A204.1 (cell line): ENCODE measurements at regions not wholly inside any gene's neighbourhood (a gene's known extent, or its start where the extent isn't known, plus 50 kb on each side); places are given as distances from the start of the nearest gene placed in this dataset.
"Not testable (repeated sequence)": the region's sequence is repeated elsewhere in the genome, so short reads cannot be mapped to it uniquely, and the experiment has no call there.

Experiments
- FAIRE-seq: peaks from 2 replicates; lab custom pipeline; 2012; peaks lifted over from hg19 to GRCh38; lab: Jason Lieb, UNC

GRCh38 chr6:140438346-140438735, 1063.9 kb upstream of the CITED2 start:
- no peak for FAIRE-seq

GRCh38 chr6:140437619-140438345, 1063.3 kb upstream of the CITED2 start:
- no peak for FAIRE-seq

GRCh38 chr6:140436023-140436811, 1061.8 kb upstream of the CITED2 start:
- no peak for FAIRE-seq

GRCh38 chr6:140434761-140435160, 1060.3 kb upstream of the CITED2 start:
- FAIRE-seq: no peak

- no peak for FAIRE-seq
These were observed 1058.6 kb upstream of the CITED2 start for GRCh38 chr6:140433072-140433471.

GRCh38 chr6:140427842-140428241, 1053.4 kb upstream of the CITED2 start:
- no peak for FAIRE-seq

- no peak for FAIRE-seq
These were observed 1040.6 kb upstream of the CITED2 start for GRCh38 chr6:140414966-140415620.

GRCh38 chr6:140403020-140403419, 1028.6 kb upstream of the CITED2 start:
- no peak for FAIRE-seq

- FAIRE-seq: no peak
These were observed 1027.3 kb upstream of the CITED2 start for GRCh38 chr6:140401761-140402160.

- no peak for FAIRE-seq
These were observed 1023.6 kb upstream of the CITED2 start for GRCh38 chr6:140398076-140398475.

- no peak for FAIRE-seq
These were observed 1022.7 kb upstream of the CITED2 start for GRCh38 chr6:140397106-140397505.

- no peak for FAIRE-seq
These were observed 1019.5 kb upstream of the CITED2 start for GRCh38 chr6:140393665-140394540.

GRCh38 chr6:140388815-140389214, 1014.4 kb upstream of the CITED2 start:
- FAIRE-seq: peak; percentile 61

- FAIRE-seq: no peak
These were observed 1013.8 kb upstream of the CITED2 start for GRCh38 chr6:140388192-140388802.

GRCh38 chr6:140385679-140386078, 1011.2 kb upstream of the CITED2 start:
- no peak for FAIRE-seq

GRCh38 chr6:140382355-140382754, 1007.9 kb upstream of the CITED2 start:
- FAIRE-seq: no peak

- no peak for FAIRE-seq
These were observed 1006.2 kb upstream of the CITED2 start for GRCh38 chr6:140380427-140381218.

GRCh38 chr6:140379919-140380318, 1005.5 kb upstream of the CITED2 start:
- no peak for FAIRE-seq

GRCh38 chr6:140376209-140376608, 1001.8 kb upstream of the CITED2 start:
- no peak for FAIRE-seq

GRCh38 chr6:140373728-140374127, 999.3 kb upstream of the CITED2 start:
- not testable (repeated sequence) for FAIRE-seq

GRCh38 chr6:140372064-140372463, 997.6 kb upstream of the CITED2 start:
- FAIRE-seq: no peak
